ENCODE measurements at regions not wholly inside any gene's neighbourhood (a gene's known extent, or its start where the extent isn't known, plus 50 kb on each side); places are given as distances from the start of the nearest gene placed in this dataset.
"Not testable (repeated sequence)": the region's sequence is repeated elsewhere in the genome, so short reads cannot be mapped to it uniquely, and the experiment has no call there.

DNA sequence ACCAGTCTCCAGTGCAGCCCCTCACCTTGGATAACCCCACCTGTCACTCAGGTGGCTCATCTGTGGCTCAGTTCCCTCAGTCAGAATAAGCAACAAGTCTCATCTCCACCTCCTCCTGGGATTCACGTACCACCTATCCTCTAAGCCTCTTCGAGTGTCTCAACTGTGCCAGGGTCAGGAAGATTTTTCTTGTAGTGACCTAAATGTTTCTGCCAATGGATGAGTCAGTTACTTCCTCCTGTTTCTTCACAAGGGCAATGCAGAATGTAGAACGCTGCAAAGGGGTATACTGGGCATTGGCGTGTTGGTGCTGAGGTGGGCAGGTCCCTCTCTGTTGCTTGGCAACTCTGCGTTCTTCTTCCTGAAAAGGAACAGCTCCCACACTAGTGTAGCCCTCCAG lies 213.3 kb upstream of the CXCR4 start:
- DNase-seq (ENCODE audit: low read depth in 2 of 2, low spot score in 1 of 2) = no peak

- DNase-seq (ENCODE audit: low read depth in 2 of 2, low spot score in 1 of 2) = no peak
Observed at GRCh38 chr2:136328207-136328795, 210.4 kb upstream of the CXCR4 start.

DNA sequence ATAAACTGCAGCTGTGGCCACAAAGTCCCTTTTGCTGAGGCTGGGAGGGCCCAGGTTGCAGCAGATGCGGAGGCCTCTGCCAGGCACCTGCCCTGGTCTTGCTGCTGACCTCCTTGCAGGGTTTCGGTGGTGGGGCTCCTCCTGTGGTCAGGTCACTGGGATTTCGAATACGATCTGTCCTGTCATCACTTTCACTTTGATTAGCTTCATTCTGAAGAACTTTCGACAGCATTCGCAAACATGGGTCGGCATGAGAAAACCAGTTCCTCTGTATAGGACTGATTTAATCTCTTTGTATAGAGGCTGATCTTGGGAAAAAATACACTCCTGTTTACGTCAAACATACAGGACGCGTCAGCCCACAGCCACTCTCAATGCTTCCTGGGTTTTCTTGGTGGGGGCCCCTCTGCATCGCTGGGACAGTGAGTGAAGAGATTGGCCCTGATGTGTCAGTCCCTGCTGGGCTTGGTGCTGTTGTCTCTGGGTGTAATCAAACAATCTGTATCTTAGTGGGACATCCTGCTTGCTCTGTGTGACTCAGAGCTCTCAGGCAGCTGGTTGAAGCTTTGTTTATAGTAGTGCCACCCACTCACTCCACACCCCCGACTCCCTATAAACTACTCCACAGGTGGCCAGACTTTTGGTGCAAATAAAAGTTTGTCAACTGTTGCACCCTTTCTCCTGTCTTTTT lies 209.4 kb upstream of the CXCR4 start:
- peak; percentile 38 to 51 for DNase-seq (ENCODE audit: low read depth in 2 of 2, low spot score in 1 of 2)

DNA sequence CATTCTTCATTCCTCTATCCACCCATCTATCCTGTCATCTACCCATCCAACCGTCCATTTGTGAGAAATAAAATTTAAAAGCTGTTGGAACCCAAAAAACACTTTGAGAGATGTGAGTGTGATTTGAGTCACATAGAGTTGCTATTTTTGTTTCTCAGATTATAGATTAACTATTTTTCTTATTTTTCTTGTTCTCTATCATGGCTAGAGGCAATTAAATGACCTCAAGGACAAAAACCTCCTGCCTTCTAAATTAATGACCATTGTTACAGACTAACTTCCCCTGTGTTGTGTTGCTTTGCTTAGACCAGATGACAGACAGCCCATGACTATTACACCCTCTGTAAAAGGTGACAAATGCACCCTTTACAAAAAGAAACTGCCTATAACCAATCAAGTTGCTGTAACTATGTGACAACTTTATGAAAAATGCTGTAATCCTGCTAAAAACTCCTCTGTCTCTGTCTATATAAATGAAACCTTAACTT lies 207.9 kb upstream of the CXCR4 start:
- no peak for DNase-seq (ENCODE audit: low read depth in 2 of 2, low spot score in 1 of 2)

- no peak for DNase-seq (ENCODE audit: low read depth in 2 of 2, low spot score in 1 of 2)
Observed at GRCh38 chr2:136324966-136325365, 207.0 kb upstream of the CXCR4 start.

DNA sequence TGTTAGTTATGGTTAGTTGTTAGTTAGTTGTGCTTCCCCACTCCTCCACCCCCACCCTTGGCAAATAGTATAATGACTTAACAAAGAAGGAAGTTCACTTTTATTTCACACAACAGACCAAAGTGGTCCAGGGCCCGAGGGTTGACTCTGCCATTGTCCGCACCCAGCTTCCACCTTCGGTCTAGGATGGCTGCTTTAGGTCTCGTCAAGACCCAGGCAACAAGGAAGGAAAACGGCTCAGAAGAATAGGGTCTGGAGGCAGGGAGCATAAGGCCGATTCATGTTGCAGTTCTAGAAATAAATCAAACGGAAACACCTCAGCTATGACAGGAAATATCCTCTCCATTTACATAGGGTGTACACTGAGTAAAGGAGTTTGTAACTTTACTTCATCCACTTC lies 206.0 kb upstream of the CXCR4 start:
- DNase-seq (ENCODE audit: low read depth in 2 of 2, low spot score in 1 of 2) = no peak

- no peak for DNase-seq (ENCODE audit: low read depth in 2 of 2, low spot score in 1 of 2)
Observed at GRCh38 chr2:136323195-136323594, 205.2 kb upstream of the CXCR4 start.

DNA sequence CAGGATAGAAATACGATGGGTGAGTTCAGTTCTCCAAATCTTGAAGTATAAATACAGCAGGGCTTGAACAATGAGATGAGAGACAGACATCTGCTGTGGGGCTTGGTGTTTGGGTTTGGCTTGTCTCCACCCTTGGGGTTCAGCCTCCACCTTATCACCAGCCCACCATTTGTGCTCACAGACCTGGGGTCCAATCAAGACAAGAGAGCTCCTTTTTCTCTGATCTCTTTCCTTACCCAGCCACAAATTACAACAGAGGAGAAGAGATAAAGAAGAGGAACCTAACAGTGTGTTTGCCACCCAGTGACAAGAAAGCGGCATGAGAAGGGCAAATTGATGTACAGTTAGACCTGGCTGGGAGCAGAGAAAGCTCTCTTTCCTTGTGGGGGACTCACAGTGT lies 204.5 kb upstream of the CXCR4 start:
- no peak for DNase-seq (ENCODE audit: low read depth in 2 of 2, low spot score in 1 of 2)

- no peak for DNase-seq (ENCODE audit: low read depth in 2 of 2, low spot score in 1 of 2)
Observed at GRCh38 chr2:136319651-136320050, 201.7 kb upstream of the CXCR4 start.

DNA sequence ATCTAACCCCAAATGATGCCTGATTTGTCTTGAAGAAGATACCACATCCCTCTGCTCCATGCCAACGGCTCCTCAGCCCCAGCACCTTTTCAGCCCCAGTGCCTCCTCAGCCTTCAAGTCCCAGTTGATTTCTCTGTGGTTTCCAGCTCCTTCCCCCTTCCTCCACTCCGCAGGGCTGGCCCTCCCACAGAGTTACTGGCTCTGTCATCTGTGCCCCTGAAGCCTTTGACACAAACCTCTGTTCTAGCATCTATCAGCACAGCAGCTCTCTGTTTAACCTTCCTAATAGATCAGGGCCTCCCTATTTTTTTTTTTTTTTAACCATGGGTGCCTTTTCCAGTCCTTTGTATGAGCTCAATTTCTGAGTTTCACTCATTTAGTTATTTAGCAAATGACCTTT lies 201.3 kb upstream of the CXCR4 start:
- DNase-seq (ENCODE audit: low read depth in 2 of 2, low spot score in 1 of 2) = no peak

GRCh38 chr2:136314240-136314639 lies 196.3 kb upstream of the CXCR4 start:
- DNase-seq (ENCODE audit: low read depth in 2 of 2, low spot score in 1 of 2) = no peak

GRCh38 chr2:136312568-136312967 lies 194.6 kb upstream of the CXCR4 start:
- not testable (repeated sequence) for DNase-seq (ENCODE audit: low read depth in 2 of 2, low spot score in 1 of 2)

DNA sequence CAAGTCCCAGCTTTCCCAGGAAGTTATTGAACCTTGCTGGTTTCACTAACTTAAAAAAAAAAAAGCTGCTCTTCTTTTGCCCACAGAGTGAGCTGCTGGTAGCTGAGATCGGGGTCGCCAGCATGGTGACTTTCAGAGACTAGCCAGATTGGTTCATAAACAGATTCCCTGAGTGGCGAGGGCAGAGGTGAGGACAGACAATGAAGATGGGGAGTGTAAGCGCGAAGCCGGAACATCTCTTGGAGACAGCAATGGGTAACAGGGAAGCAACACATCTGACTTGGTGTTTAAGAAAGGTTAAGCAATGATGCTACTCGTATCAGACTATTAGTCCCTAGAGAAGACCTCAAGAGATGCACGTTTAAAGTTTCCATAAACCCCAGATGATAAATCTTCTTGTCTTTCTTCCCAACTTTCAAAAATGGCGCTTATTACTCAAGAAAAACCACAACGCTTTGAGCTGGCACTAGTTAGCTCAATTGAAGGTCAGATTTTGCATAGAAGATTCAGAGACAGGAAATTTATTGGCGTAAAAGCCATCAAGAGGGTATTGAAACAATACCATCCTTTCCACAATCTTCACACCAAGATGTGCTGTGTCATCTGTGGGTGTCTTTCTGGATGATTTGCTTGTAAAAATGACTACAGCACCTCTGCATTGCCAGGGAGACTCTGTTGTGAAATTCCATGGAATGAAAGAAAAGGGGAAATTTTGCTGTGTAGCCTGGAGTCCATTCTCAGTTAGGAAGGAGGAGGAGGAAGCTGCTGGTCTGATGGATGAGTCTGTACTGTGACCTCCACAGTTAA lies 193.1 kb upstream of the CXCR4 start:
- no peak for DNase-seq (ENCODE audit: low read depth in 2 of 2, low spot score in 1 of 2)

- no peak for DNase-seq (ENCODE audit: low read depth in 2 of 2, low spot score in 1 of 2)
Observed at GRCh38 chr2:136310005-136310495, 192.1 kb upstream of the CXCR4 start.

DNA sequence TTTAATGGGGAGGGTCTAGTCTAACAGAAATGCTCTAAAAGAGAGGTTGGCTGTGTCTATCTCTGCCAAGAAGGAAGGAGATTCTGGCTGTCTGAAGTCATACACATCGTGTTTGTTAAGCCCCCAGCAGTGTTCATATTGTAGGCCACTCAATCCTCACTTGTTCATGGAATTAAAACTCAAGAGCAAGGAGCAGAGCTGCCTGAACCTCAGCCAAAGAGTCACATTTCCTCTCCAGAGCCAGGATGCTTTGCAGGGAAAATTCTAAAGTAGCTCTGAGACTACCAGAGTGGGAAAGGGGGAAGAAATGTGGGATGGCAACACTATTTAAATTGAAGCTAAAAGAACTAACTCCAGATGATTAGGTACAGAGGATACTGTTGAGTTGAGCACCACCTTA lies 190.7 kb upstream of the CXCR4 start:
- no peak for DNase-seq (ENCODE audit: low read depth in 2 of 2, low spot score in 1 of 2)

DNA sequence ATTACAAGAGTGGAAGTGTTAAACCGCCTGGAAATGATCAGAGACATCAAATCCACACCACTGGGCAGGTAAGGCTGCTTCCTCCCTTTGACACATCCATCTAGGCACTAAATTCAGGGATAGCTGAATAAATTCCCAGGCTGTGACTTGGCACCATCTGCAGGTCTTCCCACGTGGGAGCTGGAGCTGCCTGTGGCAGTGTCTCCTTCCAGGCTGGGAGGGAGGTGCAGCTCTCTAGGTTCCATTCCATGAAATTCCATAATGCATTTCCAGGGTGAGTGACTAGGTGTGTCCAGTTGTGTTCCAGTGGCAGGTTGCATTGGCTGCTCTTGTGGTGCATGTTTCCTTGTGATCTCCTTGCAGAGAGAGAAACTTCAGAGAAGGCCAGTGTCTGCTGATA lies 188.9 kb upstream of the CXCR4 start:
- no peak for DNase-seq (ENCODE audit: low read depth in 2 of 2, low spot score in 1 of 2)

GRCh38 chr2:136305517-136306192 lies 187.7 kb upstream of the CXCR4 start:
- DNase-seq (ENCODE audit: low read depth in 2 of 2, low spot score in 1 of 2) = peak in 1 of 2 donors; percentile 27

GRCh38 chr2:136301006-136301405 lies 183.1 kb upstream of the CXCR4 start:
- no peak for DNase-seq (ENCODE audit: low read depth in 2 of 2, low spot score in 1 of 2)

DNA sequence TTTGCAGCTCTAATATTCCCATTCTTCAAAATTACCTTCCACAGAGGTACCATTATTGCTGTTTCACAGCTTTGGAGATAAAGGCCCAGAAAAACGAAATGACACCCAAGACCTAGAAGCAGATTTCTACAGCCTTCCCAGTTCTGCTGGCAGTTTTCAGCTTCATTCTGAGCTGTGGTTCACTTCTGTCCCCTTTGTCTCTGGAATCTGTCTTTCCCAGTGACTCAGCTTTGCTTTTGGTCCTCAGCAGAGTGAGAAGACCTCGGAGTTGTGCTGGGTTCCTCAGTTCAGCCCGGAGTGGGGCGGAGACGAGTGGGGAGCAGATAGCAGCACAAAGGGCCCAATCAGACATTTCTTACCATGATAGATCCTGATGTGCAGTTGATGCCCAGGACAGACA lies 180.7 kb upstream of the CXCR4 start:
- no peak for DNase-seq (ENCODE audit: low read depth in 2 of 2, low spot score in 1 of 2)

DNA sequence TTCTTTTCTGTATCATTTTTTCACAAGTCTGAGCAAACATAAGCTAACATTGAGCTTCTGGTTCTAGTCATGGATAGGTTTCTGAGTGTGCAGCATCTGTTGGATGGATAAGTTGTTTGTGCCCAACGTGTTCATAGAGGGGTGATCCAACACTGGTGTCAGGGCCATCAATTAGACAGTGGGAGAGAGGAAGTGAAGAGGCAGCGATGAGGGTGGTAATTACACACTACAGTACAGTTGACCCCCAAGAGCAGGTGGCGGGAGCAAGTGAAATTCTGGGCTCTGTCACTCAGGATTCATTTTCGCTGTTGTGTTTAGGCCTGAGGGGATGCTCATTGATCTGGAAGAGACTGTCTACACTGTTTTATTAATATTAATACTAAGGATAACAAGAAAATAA lies 180.0 kb upstream of the CXCR4 start:
- no peak for DNase-seq (ENCODE audit: low read depth in 2 of 2, low spot score in 1 of 2)

DNA sequence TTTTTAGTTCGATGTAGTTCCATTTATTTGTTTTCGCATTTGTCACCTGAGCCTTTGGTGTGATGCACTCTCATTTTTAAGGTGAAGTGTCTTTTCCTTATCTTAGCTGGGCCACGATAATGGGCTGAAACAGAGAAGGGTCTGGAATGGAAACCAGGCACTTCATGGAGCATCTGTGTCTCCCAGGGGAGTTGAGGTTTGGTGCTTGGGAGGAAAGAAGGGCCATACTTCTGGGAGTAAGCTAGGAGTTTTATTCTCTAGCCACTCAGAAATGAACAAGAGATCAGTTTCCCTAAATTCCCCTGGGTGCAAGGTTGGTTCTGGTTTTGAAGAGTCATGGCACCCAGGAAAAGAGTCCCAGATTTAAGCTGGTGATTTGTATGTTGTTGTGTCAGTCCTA lies 179.4 kb upstream of the CXCR4 start:
- no peak for DNase-seq (ENCODE audit: low read depth in 2 of 2, low spot score in 1 of 2)
